Vagina (tissue), 2 donors: ENCODE measurements at regions not wholly inside any gene's neighbourhood (a gene's known extent, or its start where the extent isn't known, plus 50 kb on each side); places are given as distances from the start of the nearest gene placed in this dataset.

Experiments used
- DNase-seq, 2 donors: peaks; one replicate each; pipeline ENCODE4 v3.0.0-alpha.2; 2017; ENCODE audit errors: extremely low spot score in 2 of 2
- H3K27ac ChIP-seq: fragments of 200-600 bp; sonication (generic); one replicate; pipeline ENCODE4 v1.5.1; 2019
- H3K27me3 ChIP-seq: fragments of 200-600 bp; sonication (generic); one replicate; pipeline ENCODE4 v1.5.1; 2019
- H3K36me3 ChIP-seq, 2 donors: fragments of 200-600 bp; sonication (generic); one replicate each; pipeline ENCODE4 v1.5.1; 2017 to 2019
- H3K4me1 ChIP-seq: fragments of 200-600 bp; sonication (generic); one replicate; pipeline ENCODE4 v1.5.1; 2019
- H3K4me3 ChIP-seq, 2 donors: fragments of 200-600 bp; sonication (generic); 1 replicate in 1 of 2; 2 replicates in 1 of 2; pipeline ENCODE4 v1.5.1; 2016 to 2019
- H3K9me3 ChIP-seq: fragments of 200-600 bp; sonication (generic); one replicate; pipeline ENCODE4 v1.5.1; 2019
- POLR2A ChIP-seq, 2 donors: fragments of 450-650 bp; IDR thresholded peaks; one replicate each; pipeline ENCODE4 v1.6.1; 2017; ENCODE audit warnings: antibody characterized with exemption in 2 of 2, mild to moderate bottlenecking in 2 of 2, moderate library complexity in 2 of 2
- POLR2AphosphoS5 ChIP-seq, 2 donors: sonication (generic); formaldehyde crosslinking; IDR thresholded peaks; one replicate each; pipeline ENCODE4 v1.9.0; 2017; ENCODE audit warnings: antibody characterized with exemption in 2 of 2, mild to moderate bottlenecking in 2 of 2, low read depth in 1 of 2; ENCODE audit not compliant: insufficient read depth in 1 of 2
- intact Hi-C: fragments of 100-400 bp; cut with DNase I; formaldehyde crosslinking; loops from one replicate; pipeline ENCODE4 v1.15.1; 2023
- TF ChIP-seq, protein P1 (sequence below), 3 experiments: fragments of 450-650 bp in 2 of 3; fragments of 200-600 bp in 1 of 3; sonication (generic) in 1 of 3; IDR thresholded peaks; one replicate each; pipeline ENCODE4 v1.5.1; 2017 to 2019; ENCODE audit warnings: antibody characterized with exemption in 3 of 3, mild to moderate bottlenecking in 2 of 3, moderate library complexity in 2 of 3

DNA sequence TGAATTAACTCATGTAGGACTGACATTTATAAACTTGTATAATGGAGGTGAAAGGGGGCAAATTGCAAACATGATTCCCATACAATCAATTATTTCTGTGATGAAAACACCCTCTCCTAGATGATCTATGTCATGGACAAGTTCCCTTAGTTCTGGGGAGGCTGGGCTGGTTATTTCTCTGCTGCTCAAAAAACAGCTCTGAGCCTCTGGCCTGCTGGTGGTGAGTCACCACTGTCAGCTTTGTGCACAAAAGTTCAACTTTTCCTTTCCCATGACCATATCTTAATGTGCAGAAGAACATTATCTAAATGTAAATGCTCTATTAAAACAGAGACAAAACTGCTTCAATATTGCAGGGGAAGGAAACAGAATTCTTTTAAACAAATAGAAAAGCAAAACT, 85.0 kb downstream of the HMHB1 start:
- H3K9me3 ChIP-seq: no peaks in the 10 kb centered on the region
- H3K4me3 ChIP-seq: no peak overlapping the region
- no peaks in the 10 kb centered on the region for H3K36me3 ChIP-seq
- intact Hi-C loops: no loop called here
- DNase-seq: no peak
- TF ChIP-seq POLR2AphosphoS5 (IDR thresholded peaks at IDR 0.05; ENCODE audit: insufficient read depth in 1 of 2, low read depth in 1 of 2) (no peak), POLR2A (IDR thresholded peaks at IDR 0.05) (no peak)
- TF ChIP-seq, protein P1, sequence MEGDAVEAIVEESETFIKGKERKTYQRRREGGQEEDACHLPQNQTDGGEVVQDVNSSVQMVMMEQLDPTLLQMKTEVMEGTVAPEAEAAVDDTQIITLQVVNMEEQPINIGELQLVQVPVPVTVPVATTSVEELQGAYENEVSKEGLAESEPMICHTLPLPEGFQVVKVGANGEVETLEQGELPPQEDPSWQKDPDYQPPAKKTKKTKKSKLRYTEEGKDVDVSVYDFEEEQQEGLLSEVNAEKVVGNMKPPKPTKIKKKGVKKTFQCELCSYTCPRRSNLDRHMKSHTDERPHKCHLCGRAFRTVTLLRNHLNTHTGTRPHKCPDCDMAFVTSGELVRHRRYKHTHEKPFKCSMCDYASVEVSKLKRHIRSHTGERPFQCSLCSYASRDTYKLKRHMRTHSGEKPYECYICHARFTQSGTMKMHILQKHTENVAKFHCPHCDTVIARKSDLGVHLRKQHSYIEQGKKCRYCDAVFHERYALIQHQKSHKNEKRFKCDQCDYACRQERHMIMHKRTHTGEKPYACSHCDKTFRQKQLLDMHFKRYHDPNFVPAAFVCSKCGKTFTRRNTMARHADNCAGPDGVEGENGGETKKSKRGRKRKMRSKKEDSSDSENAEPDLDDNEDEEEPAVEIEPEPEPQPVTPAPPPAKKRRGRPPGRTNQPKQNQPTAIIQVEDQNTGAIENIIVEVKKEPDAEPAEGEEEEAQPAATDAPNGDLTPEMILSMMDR (IDR thresholded peaks at IDR 0.05): no peak
- no peaks in the 10 kb centered on the region for H3K27me3 ChIP-seq
- H3K27ac ChIP-seq: no peak overlapping the region
- no peaks in the 10 kb centered on the region for H3K4me1 ChIP-seq

DNA sequence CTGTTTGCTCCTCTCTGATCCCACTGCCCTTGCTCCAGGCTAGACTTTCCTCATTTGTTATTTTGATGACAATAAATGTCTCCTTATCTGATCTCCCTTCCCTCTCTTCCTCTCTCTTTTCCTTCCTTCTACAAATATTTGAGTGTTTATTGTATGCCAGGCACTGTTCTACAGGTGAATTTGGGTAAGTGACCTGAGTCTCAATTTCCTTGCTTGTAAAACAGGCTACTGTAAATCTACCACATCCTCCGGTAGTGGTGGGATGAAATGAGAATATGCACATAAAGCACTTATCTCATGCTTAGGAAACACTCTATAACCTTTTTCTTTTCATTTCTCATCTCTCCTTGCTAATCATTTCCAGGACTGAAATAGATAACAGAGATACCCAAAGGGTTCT, 86.4 kb downstream of the HMHB1 start:
- TF ChIP-seq, protein P1 (IDR thresholded peaks at IDR 0.05): no peak
- no peak for TF ChIP-seq POLR2AphosphoS5 (IDR thresholded peaks at IDR 0.05; ENCODE audit: insufficient read depth in 1 of 2, low read depth in 1 of 2)
- no peak for TF ChIP-seq POLR2A (IDR thresholded peaks at IDR 0.05)

DNA sequence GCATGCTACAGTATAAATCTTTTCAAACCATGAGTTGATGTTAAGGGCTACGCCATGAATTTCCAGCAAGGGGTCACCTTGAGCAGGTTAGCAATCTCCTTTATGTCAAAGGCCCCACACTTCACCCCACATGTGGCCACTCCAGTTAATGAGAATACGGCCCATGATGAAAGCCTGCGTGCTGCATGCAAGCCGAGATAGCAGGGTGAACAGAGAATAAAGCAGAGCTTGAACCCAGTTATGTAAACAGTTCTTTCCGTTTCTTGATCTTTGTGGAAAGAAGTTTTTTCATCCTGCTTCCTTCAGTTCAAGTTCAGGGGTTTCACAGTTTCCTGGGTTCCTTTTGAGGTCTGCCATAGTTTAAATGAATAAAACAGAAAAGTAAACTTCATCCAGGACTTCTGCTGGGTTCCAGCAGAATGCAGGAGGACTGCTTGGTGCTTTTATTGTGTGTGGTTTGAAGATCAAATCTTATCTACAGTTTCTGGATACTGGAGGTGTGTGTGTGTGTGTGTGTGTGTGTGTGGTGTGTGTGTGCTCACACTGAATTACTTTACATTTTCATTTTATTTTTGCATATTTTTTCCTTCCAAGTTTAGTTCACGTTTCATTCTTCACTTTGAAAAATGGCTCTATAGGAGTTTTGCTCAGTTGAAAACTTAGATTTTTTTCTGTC, 87.1 kb downstream of the HMHB1 start:
- intact Hi-C loops: no loop called here
- no peak overlapping the region for H3K4me3 ChIP-seq
- no peak for DNase-seq
- H3K27me3 ChIP-seq: no peaks in the 10 kb centered on the region
- H3K27ac ChIP-seq: no peak overlapping the region
- TF ChIP-seq POLR2AphosphoS5 (IDR thresholded peaks at IDR 0.05; ENCODE audit: insufficient read depth in 1 of 2, low read depth in 1 of 2) (no peak), POLR2A (IDR thresholded peaks at IDR 0.05) (no peak)
- TF ChIP-seq, protein P1 (IDR thresholded peaks at IDR 0.05): no peak
- H3K9me3 ChIP-seq: no peaks in the 10 kb centered on the region
- no peaks in the 10 kb centered on the region for H3K36me3 ChIP-seq
- no peaks in the 10 kb centered on the region for H3K4me1 ChIP-seq

More for the DNA sequence above, 86.4 kb downstream of the HMHB1 start:
- Histone ChIP-seq H3K9me3 (no peaks in the 10 kb centered on the region), H3K4me3 (no peak overlapping the region), H3K27me3 (no peaks in the 10 kb centered on the region), H3K4me1 (no peaks in the 10 kb centered on the region), H3K27ac (no peak overlapping the region), H3K36me3 (no peaks in the 10 kb centered on the region)
- intact Hi-C loops: no loop called here
- no peak for DNase-seq

DNA sequence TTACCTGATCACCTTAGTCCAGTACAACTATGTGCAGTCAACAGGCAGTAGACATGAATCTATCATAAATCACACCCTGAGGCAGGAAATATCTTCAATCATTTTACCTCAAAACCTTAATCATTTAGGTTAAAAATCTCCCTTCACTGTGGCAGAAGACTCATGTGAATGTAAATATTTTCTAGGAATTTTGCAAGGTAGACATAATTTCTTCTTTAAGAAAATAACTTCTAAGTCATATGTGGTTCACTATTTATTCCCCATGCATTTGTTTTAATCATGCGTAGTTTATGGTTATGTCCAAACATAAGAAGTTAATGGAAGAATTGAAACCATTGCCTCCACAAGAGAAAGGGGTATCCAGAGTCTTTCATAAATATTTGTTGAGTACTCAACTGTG, 97.0 kb downstream of the HMHB1 start:
- TF ChIP-seq POLR2A (IDR thresholded peaks at IDR 0.05) (no peak), POLR2AphosphoS5 (IDR thresholded peaks at IDR 0.05; ENCODE audit: insufficient read depth in 1 of 2, low read depth in 1 of 2) (no peak)
- TF ChIP-seq, protein P1 (IDR thresholded peaks at IDR 0.05): no peak
- intact Hi-C loops: no loop called here

DNA sequence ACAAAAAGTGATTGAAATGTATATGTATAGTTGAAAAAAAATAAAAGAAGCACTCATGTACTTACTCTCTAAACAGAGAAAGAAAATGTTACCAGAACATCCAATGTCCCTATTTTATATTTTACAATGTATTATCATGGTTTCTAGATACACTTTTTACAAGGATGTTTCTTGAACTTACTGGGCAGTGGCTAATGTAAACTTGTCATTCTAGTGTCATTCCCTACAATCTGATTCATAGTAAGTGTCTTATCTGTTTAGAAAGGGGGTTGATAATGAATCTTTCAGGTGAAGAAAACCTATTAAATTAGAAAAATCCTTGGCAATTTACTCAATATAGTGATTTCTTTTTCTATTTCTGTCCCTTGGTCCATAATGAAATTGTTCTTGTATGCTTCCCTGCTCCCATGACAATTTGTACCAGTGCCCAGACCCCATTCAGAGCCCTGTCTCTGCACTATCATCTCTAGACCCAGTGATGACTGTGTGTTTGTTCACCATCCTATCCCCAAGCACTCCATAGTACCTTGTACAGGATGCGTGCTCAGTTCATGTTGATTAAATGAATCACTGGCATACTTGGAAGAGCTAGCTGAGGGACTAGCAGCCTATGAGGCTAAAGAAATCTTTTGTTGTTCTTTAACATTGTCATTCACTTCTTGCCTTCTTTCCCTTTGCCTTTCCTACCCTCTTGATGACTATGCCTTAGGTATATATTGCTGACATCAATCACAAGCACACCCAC, 101.2 kb downstream of the HMHB1 start:
- TF ChIP-seq POLR2A (IDR thresholded peaks at IDR 0.05): no peak
- TF ChIP-seq POLR2AphosphoS5 (IDR thresholded peaks at IDR 0.05; ENCODE audit: insufficient read depth in 1 of 2, low read depth in 1 of 2): no peak
- TF ChIP-seq, protein P1 (IDR thresholded peaks at IDR 0.05): no peak
- no peaks in the 10 kb centered on the region for H3K9me3 ChIP-seq
- no peak for DNase-seq
- intact Hi-C loops: no loop called here
- no peaks in the 10 kb centered on the region for H3K36me3 ChIP-seq
- no peaks in the 10 kb centered on the region for H3K27me3 ChIP-seq
- H3K4me1 ChIP-seq: no peaks in the 10 kb centered on the region
- no peak overlapping the region for H3K4me3 ChIP-seq
- H3K27ac ChIP-seq: no peak overlapping the region

More for the DNA sequence above, 97.0 kb downstream of the HMHB1 start:
- no peaks in the 10 kb centered on the region for H3K36me3 ChIP-seq
- H3K27me3 ChIP-seq: no peaks in the 10 kb centered on the region
- H3K9me3 ChIP-seq: no peaks in the 10 kb centered on the region
- H3K4me1 ChIP-seq: no peaks in the 10 kb centered on the region
- no peak overlapping the region for H3K27ac ChIP-seq
- no peak for DNase-seq
- no peak overlapping the region for H3K4me3 ChIP-seq
